ENCODE measurements at regions not wholly inside any gene's neighbourhood (a gene's known extent, or its start where the extent isn't known, plus 50 kb on each side); places are given as distances from the start of the nearest gene placed in this dataset.

DNA sequence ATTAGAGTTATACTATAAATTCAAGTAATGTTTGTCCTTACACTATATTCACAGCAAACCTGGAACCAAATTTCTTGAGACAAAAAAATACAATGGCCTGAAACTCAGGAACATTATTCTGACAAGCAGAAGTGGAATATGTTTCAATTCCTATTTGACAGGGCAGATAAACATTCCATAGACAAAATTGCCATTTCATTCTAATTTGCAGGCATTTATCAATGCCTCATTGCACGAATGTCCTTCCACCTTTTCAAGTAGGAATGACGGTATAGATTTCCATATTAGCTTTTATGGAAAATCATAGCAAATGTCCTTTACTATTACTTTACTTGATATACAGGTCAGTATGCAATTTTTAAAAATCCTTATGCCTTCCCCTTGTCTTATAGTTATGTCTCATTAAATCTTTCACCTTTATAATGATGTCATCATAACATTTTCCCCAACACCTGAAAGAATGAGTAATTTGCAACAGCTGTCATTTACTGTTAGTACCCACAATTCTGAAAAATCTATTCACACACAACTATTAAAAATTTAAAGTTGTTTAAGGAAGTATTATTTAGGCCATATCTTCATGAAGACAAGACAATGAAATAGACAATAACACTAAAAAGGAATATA, 299.7 kb upstream of the SEMA3C start:
- TF ChIP-seq, protein P1, sequence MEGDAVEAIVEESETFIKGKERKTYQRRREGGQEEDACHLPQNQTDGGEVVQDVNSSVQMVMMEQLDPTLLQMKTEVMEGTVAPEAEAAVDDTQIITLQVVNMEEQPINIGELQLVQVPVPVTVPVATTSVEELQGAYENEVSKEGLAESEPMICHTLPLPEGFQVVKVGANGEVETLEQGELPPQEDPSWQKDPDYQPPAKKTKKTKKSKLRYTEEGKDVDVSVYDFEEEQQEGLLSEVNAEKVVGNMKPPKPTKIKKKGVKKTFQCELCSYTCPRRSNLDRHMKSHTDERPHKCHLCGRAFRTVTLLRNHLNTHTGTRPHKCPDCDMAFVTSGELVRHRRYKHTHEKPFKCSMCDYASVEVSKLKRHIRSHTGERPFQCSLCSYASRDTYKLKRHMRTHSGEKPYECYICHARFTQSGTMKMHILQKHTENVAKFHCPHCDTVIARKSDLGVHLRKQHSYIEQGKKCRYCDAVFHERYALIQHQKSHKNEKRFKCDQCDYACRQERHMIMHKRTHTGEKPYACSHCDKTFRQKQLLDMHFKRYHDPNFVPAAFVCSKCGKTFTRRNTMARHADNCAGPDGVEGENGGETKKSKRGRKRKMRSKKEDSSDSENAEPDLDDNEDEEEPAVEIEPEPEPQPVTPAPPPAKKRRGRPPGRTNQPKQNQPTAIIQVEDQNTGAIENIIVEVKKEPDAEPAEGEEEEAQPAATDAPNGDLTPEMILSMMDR (IDR thresholded peaks at IDR 0.05) = no peak
- no peak for TF ChIP-seq EZH2 (IDR thresholded peaks at IDR 0.05; ENCODE audit: borderline replicate concordance, insufficient read depth, low read depth, low read length, poor library complexity, severe bottlenecking)

Data from B cell (primary cell).